ENCODE measurements at regions not wholly inside any gene's neighbourhood (a gene's known extent, or its start where the extent isn't known, plus 50 kb on each side); places are given as distances from the start of the nearest gene placed in this dataset.

DNA sequence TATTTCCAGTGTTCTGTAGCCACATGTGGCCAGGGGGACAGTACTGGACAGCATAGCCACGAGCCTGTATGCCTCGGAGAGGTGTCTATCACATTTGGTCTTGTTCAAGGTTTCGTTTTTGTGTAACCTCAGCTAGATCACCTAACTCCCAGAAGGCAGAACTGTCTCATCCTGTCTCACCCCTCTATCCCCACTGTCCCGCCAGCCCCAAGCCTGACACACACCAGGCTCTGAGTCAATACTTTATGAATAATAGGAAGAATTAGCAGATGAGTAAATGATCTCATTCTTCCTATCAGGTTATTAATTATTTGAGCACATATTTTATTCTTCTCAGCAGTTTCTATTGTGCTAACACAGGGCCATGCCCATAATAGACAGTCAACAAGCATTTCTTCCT, 132.2 kb downstream of the NUFIP1 start:
- no peaks in the 10 kb centered on the region for H3K4me1 ChIP-seq (ENCODE audit: insufficient read depth, low read length)
- no peak overlapping the region for H3K4me3 ChIP-seq (ENCODE audit: low read depth in 1 of 2, low read length in 2 of 2)
- no peaks in the 10 kb centered on the region for H3K79me2 ChIP-seq (ENCODE audit: insufficient read depth, low read length)
- ATAC-seq (ENCODE audit: insufficient read depth, low read depth), result no peak
- H3K36me3 ChIP-seq (ENCODE audit: insufficient read depth, low read length), result no peaks in the 10 kb centered on the region
- no peaks in the 10 kb centered on the region for H3K9me3 ChIP-seq (ENCODE audit: insufficient read depth, low read length, severe bottlenecking)
- H4K20me1 ChIP-seq (ENCODE audit: insufficient read depth, low read length), result no peaks in the 10 kb centered on the region
- TF ChIP-seq, protein P1, sequence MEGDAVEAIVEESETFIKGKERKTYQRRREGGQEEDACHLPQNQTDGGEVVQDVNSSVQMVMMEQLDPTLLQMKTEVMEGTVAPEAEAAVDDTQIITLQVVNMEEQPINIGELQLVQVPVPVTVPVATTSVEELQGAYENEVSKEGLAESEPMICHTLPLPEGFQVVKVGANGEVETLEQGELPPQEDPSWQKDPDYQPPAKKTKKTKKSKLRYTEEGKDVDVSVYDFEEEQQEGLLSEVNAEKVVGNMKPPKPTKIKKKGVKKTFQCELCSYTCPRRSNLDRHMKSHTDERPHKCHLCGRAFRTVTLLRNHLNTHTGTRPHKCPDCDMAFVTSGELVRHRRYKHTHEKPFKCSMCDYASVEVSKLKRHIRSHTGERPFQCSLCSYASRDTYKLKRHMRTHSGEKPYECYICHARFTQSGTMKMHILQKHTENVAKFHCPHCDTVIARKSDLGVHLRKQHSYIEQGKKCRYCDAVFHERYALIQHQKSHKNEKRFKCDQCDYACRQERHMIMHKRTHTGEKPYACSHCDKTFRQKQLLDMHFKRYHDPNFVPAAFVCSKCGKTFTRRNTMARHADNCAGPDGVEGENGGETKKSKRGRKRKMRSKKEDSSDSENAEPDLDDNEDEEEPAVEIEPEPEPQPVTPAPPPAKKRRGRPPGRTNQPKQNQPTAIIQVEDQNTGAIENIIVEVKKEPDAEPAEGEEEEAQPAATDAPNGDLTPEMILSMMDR (IDR thresholded peaks at IDR 0.05; ENCODE audit: borderline replicate concordance, extremely low read depth, low read length, poor library complexity, severe bottlenecking), result no peak
- no peak for TF ChIP-seq EZH2 (IDR thresholded peaks at IDR 0.05; ENCODE audit: borderline replicate concordance, low read depth, low read length, severe bottlenecking)
- no peak overlapping the region for H3K4me2 ChIP-seq (ENCODE audit: insufficient read depth, low read length)
- no peak for DNase-seq
- H3K9ac ChIP-seq (ENCODE audit: low read depth, low read length), result no peak overlapping the region
- no peak overlapping the region for H2AFZ ChIP-seq (ENCODE audit: low read depth, low read length)
- H3K27ac ChIP-seq (ENCODE audit: low read length), result no peak overlapping the region
- peaks cover 20% of the 10 kb centered on the region for H3K27me3 ChIP-seq (ENCODE audit: insufficient read depth, low read length, poor library complexity)

DNA sequence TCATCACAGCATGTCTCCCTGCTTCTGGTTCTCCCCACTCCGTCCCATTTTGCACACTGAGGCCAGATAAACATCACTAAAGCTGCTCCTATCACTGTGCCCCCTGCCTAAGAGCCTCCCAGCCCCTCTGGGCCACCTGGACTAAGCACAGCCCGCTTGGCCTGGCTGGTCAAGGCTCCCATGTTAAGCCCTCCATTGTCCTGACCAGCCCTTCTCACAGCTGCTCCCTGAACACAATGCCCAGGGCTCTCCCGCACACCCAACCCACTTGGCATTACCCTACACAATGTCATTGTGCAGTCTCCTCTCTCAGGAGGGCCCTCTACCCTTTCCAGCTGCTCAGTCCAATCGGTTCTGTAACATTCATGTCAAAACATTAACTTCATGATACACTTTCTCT, 133.4 kb downstream of the NUFIP1 start:
- H2AFZ ChIP-seq (ENCODE audit: low read depth, low read length), result no peak overlapping the region
- no peaks in the 10 kb centered on the region for H4K20me1 ChIP-seq (ENCODE audit: insufficient read depth, low read length)
- no peaks in the 10 kb centered on the region for H3K36me3 ChIP-seq (ENCODE audit: insufficient read depth, low read length)
- peaks cover 20% of the 10 kb centered on the region for H3K27me3 ChIP-seq (ENCODE audit: insufficient read depth, low read length, poor library complexity)
- H3K4me1 ChIP-seq (ENCODE audit: insufficient read depth, low read length), result no peaks in the 10 kb centered on the region
- no peak overlapping the region for H3K4me2 ChIP-seq (ENCODE audit: insufficient read depth, low read length)
- TF ChIP-seq, protein P1 (IDR thresholded peaks at IDR 0.05; ENCODE audit: borderline replicate concordance, extremely low read depth, low read length, poor library complexity, severe bottlenecking), result no peak
- no peak for TF ChIP-seq EZH2 (IDR thresholded peaks at IDR 0.05; ENCODE audit: borderline replicate concordance, low read depth, low read length, severe bottlenecking)
- no peak overlapping the region for H3K27ac ChIP-seq (ENCODE audit: low read length)
- H3K9me3 ChIP-seq (ENCODE audit: insufficient read depth, low read length, severe bottlenecking), result no peaks in the 10 kb centered on the region
- ATAC-seq (ENCODE audit: insufficient read depth, low read depth), result no peak
- H3K9ac ChIP-seq (ENCODE audit: low read depth, low read length), result no peak overlapping the region
- DNase-seq, result no peak
- no peak overlapping the region for H3K4me3 ChIP-seq (ENCODE audit: low read depth in 1 of 2, low read length in 2 of 2)
- no peaks in the 10 kb centered on the region for H3K79me2 ChIP-seq (ENCODE audit: insufficient read depth, low read length)

DNA sequence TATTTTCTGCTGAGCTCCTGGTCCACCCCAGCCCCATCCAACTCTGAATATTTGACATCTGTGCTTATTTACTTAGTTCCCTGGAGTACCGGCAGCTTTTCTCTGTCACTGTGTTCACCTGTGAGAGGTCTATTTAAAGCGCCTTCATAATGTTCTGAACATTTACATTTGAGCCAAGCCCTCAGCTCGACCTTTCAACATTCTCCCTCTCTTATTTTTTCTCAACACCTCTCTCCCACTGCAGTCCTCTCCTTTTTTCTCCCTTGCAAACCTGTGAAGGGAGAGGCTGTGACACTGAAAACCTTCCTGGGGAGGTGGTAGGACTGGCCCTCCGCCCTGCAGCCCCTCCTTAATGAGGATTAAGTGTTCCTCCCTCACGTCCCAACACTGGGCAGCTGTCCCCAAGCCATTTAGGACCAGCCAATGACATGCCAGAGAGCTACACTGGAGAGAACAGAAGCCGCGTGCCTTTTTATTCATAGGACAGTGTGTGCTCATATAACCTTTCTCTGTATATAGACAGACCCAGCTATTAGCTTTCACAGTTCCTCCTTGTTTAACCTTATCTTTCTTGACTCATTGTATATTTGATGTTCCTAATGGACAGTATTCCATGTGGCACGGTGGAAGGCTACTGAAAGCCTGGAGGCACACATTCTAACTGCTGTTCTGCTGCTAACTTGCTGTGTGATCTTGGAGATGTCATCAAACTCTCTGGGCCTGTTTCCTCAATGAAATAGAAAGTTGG, 134.8 kb downstream of the NUFIP1 start:
- H2AFZ ChIP-seq (ENCODE audit: low read depth, low read length), result no peak overlapping the region
- ATAC-seq (ENCODE audit: insufficient read depth, low read depth) (no peak), DNase-seq (no peak)
- no peaks in the 10 kb centered on the region for H3K4me1 ChIP-seq (ENCODE audit: insufficient read depth, low read length)
- no peak overlapping the region for H3K27ac ChIP-seq (ENCODE audit: low read length)
- peaks cover 16% of the 10 kb centered on the region for H3K27me3 ChIP-seq (ENCODE audit: insufficient read depth, low read length, poor library complexity)
- H3K79me2 ChIP-seq (ENCODE audit: insufficient read depth, low read length), result no peaks in the 10 kb centered on the region
- H3K9ac ChIP-seq (ENCODE audit: low read depth, low read length), result no peak overlapping the region
- no peak overlapping the region for H3K4me3 ChIP-seq (ENCODE audit: low read depth in 1 of 2, low read length in 2 of 2)
- H3K9me3 ChIP-seq (ENCODE audit: insufficient read depth, low read length, severe bottlenecking), result no peaks in the 10 kb centered on the region
- H3K36me3 ChIP-seq (ENCODE audit: insufficient read depth, low read length), result no peaks in the 10 kb centered on the region
- H4K20me1 ChIP-seq (ENCODE audit: insufficient read depth, low read length), result no peaks in the 10 kb centered on the region
- no peak for TF ChIP-seq EZH2 (IDR thresholded peaks at IDR 0.05; ENCODE audit: borderline replicate concordance, low read depth, low read length, severe bottlenecking)
- TF ChIP-seq, protein P1 (IDR thresholded peaks at IDR 0.05; ENCODE audit: borderline replicate concordance, extremely low read depth, low read length, poor library complexity, severe bottlenecking), result no peak
- no peak overlapping the region for H3K4me2 ChIP-seq (ENCODE audit: insufficient read depth, low read length)
